ENCODE measurements at regions not wholly inside any gene's neighbourhood (a gene's known extent, or its start where the extent isn't known, plus 50 kb on each side); places are given as distances from the start of the nearest gene placed in this dataset.
A peak's percentile ranks its signal among the peaks of the same experiment; 100 is the strongest.

DNA sequence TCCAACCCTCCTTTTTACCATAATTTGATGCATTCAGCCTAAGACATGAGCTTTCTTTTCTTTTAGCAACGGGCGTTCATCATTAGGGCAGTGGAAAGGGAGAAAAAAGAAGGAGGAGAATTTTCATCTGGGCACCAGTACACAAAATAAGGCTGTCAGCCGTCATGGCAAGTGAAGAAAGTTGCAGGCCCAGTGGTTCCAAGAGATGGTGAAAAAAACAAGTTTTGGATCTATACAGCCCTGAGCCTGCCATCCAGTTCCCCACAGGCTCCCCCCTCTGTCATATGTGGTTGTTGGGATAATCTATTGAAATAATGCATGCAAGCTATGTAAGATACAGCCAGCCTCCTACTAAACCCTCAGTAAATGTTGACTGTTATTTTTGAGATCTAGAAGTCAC, 500.6 kb upstream of the PROK2 start:
- no peak overlapping the region for H2AK5ac ChIP-seq (ENCODE audit: low read length)
- H3K56ac ChIP-seq (ENCODE audit: low read length): no peak overlapping the region
- no peaks in the 10 kb centered on the region for H3K4me1 ChIP-seq (ENCODE audit: control insufficient read depth, low read depth, low read length)
- no peak overlapping the region for H2BK5ac ChIP-seq (ENCODE audit: low read length)
- no peak overlapping the region for H2BK120ac ChIP-seq (ENCODE audit: low read depth, low read length)
- no peak overlapping the region for H3K4me2 ChIP-seq (ENCODE audit: low read length)
- no peak overlapping the region for H4K5ac ChIP-seq (ENCODE audit: low read length)
- H3K36me3 ChIP-seq (ENCODE audit: control insufficient read depth, insufficient read depth, low read length): no peaks in the 10 kb centered on the region
- no peak overlapping the region for H3K27ac ChIP-seq (ENCODE audit: low read depth, low read length)
- DNase-seq: no peak
- no peak overlapping the region for H3K9ac ChIP-seq (ENCODE audit: low read length)
- H2BK15ac ChIP-seq (replicated peaks; ENCODE audit: low read depth): no peak overlapping the region
- H3K27me3 ChIP-seq (ENCODE audit: insufficient read depth, low read length, poor library complexity): no peaks in the 10 kb centered on the region
- H3K4me3 ChIP-seq (ENCODE audit: low read length): no peak overlapping the region
- H3K79me1 ChIP-seq (ENCODE audit: low read length): no peaks in the 10 kb centered on the region
- no peaks in the 10 kb centered on the region for H3K79me2 ChIP-seq (ENCODE audit: control insufficient read depth, insufficient read depth, low read length)
- no peak overlapping the region for H3K4ac ChIP-seq (ENCODE audit: low read depth, low read length)
- no peak overlapping the region for H3K23ac ChIP-seq (ENCODE audit: low read length)
- H4K8ac ChIP-seq (ENCODE audit: low read depth, low read length): no peak overlapping the region
- H3K18ac ChIP-seq (ENCODE audit: low read length): no peak overlapping the region
- WGBS (ENCODE audit: extremely low coverage, insufficient coverage, low lambda C conversion rate): no CpG with 5 or more reads among the region's 3 CpGs

DNA sequence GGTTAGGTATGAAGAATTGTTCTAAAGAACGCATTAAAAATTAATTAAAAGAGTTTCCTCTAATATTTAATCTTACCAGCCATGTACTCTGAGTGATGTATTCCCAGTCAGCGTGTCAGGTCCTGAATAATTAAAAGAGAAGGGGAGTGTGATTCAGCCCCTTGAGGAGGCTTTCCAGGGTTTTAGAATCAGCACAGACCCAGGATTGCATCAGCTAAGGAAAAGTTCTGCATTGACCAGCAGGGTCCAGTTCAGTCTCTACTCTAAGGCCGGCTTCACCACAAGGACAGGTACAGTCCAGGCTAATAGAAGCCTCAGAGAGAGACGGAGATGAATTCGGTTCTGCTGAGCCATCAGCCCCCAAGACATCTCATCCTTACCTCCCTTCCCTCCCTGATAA, 499.5 kb upstream of the PROK2 start:
- H2AK5ac ChIP-seq (ENCODE audit: low read length): no peak overlapping the region
- H3K4ac ChIP-seq (ENCODE audit: low read depth, low read length): no peak overlapping the region
- no peak overlapping the region for H3K9ac ChIP-seq (ENCODE audit: low read length)
- no peaks in the 10 kb centered on the region for H3K27me3 ChIP-seq (ENCODE audit: insufficient read depth, low read length, poor library complexity)
- H3K23ac ChIP-seq (ENCODE audit: low read length): no peak overlapping the region
- no peak overlapping the region for H3K56ac ChIP-seq (ENCODE audit: low read length)
- H3K18ac ChIP-seq (ENCODE audit: low read length): no peak overlapping the region
- WGBS (ENCODE audit: extremely low coverage, insufficient coverage, low lambda C conversion rate): no CpG with 5 or more reads among the region's 5 CpGs
- no peak overlapping the region for H3K27ac ChIP-seq (ENCODE audit: low read depth, low read length)
- no peaks in the 10 kb centered on the region for H3K79me2 ChIP-seq (ENCODE audit: control insufficient read depth, insufficient read depth, low read length)
- no peaks in the 10 kb centered on the region for H3K4me1 ChIP-seq (ENCODE audit: control insufficient read depth, low read depth, low read length)
- no peak overlapping the region for H2BK5ac ChIP-seq (ENCODE audit: low read length)
- no peaks in the 10 kb centered on the region for H3K79me1 ChIP-seq (ENCODE audit: low read length)
- no peak for DNase-seq
- no peak overlapping the region for H2BK15ac ChIP-seq (replicated peaks; ENCODE audit: low read depth)
- no peak overlapping the region for H4K5ac ChIP-seq (ENCODE audit: low read length)
- H2BK120ac ChIP-seq (ENCODE audit: low read depth, low read length): no peak overlapping the region
- no peaks in the 10 kb centered on the region for H3K36me3 ChIP-seq (ENCODE audit: control insufficient read depth, insufficient read depth, low read length)
- no peak overlapping the region for H3K4me3 ChIP-seq (ENCODE audit: low read length)
- H4K8ac ChIP-seq (ENCODE audit: low read depth, low read length): no peak overlapping the region
- H3K4me2 ChIP-seq (ENCODE audit: low read length): no peak overlapping the region

DNA sequence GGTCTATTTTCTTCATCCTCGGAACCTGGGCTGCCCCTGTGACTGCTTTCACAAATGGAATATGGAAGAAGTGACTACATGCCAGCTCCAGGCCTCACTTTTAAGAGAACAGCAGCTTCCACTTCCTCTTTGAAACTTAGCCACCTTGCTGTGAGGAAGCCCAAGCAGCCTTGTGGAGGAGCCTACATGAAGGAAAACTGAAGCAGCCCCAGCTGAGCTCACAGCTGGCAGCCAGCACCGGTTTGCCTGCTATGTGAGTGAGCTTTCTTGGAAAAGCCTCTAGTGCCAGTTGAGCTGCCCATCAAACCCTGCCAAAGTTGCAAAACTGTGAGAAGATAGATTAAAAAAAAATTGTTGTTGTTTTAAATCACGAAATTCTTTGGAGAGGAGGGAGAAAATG, 498.0 kb upstream of the PROK2 start:
- H2BK5ac ChIP-seq (ENCODE audit: low read length): no peak overlapping the region
- no peak overlapping the region for H3K56ac ChIP-seq (ENCODE audit: low read length)
- no peak overlapping the region for H2BK120ac ChIP-seq (ENCODE audit: low read depth, low read length)
- H3K23ac ChIP-seq (ENCODE audit: low read length): no peak overlapping the region
- no peak overlapping the region for H4K5ac ChIP-seq (ENCODE audit: low read length)
- H3K4me3 ChIP-seq (ENCODE audit: low read length): no peak overlapping the region
- no peaks in the 10 kb centered on the region for H3K4me1 ChIP-seq (ENCODE audit: control insufficient read depth, low read depth, low read length)
- no peak overlapping the region for H2BK15ac ChIP-seq (replicated peaks; ENCODE audit: low read depth)
- H3K79me2 ChIP-seq (ENCODE audit: control insufficient read depth, insufficient read depth, low read length): no peaks in the 10 kb centered on the region
- H2AK5ac ChIP-seq (ENCODE audit: low read length): no peak overlapping the region
- H3K79me1 ChIP-seq (ENCODE audit: low read length): no peaks in the 10 kb centered on the region
- H3K27ac ChIP-seq (ENCODE audit: low read depth, low read length): no peak overlapping the region
- H3K4ac ChIP-seq (ENCODE audit: low read depth, low read length): no peak overlapping the region
- H3K36me3 ChIP-seq (ENCODE audit: control insufficient read depth, insufficient read depth, low read length): no peaks in the 10 kb centered on the region
- WGBS (ENCODE audit: extremely low coverage, insufficient coverage, low lambda C conversion rate): no CpG with 5 or more reads among the region's 3 CpGs
- no peak overlapping the region for H4K8ac ChIP-seq (ENCODE audit: low read depth, low read length)
- no peak for DNase-seq
- no peaks in the 10 kb centered on the region for H3K27me3 ChIP-seq (ENCODE audit: insufficient read depth, low read length, poor library complexity)
- H3K4me2 ChIP-seq (ENCODE audit: low read length): no peak overlapping the region
- no peak overlapping the region for H3K18ac ChIP-seq (ENCODE audit: low read length)
- H3K9ac ChIP-seq (ENCODE audit: low read length): no peak overlapping the region

DNA sequence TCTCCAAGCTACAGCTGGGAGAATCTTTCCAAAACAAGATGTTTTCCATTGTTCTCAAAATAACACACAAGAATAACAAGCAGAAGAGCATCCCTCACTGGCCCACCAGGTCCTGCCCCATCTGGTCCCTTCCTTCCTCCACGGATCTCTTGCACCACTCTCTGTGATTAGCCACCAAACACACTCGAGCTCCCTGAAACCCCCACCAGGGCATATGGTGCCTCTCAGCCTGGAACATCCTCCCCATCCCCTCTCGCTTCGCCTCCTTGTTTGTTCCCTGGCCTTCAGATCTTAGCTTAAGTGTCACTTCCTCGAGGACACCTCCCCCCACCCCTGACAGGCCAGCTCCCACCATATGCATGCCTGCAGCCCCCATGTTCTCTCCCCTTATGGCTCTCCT, 496.6 kb upstream of the PROK2 start:
- no peak overlapping the region for H4K8ac ChIP-seq (ENCODE audit: low read depth, low read length)
- no peaks in the 10 kb centered on the region for H3K79me2 ChIP-seq (ENCODE audit: control insufficient read depth, insufficient read depth, low read length)
- no peak overlapping the region for H3K18ac ChIP-seq (ENCODE audit: low read length)
- H2AK5ac ChIP-seq (ENCODE audit: low read length): no peak overlapping the region
- H4K5ac ChIP-seq (ENCODE audit: low read length): no peak overlapping the region
- no peak overlapping the region for H3K27ac ChIP-seq (ENCODE audit: low read depth, low read length)
- H3K9ac ChIP-seq (ENCODE audit: low read length): no peak overlapping the region
- no peak overlapping the region for H2BK15ac ChIP-seq (replicated peaks; ENCODE audit: low read depth)
- no peaks in the 10 kb centered on the region for H3K36me3 ChIP-seq (ENCODE audit: control insufficient read depth, insufficient read depth, low read length)
- H2BK120ac ChIP-seq (ENCODE audit: low read depth, low read length): no peak overlapping the region
- no peak overlapping the region for H3K4ac ChIP-seq (ENCODE audit: low read depth, low read length)
- H3K4me1 ChIP-seq (ENCODE audit: control insufficient read depth, low read depth, low read length): no peaks in the 10 kb centered on the region
- DNase-seq: no peak
- H3K23ac ChIP-seq (ENCODE audit: low read length): no peak overlapping the region
- H3K27me3 ChIP-seq (ENCODE audit: insufficient read depth, low read length, poor library complexity): no peaks in the 10 kb centered on the region
- H2BK5ac ChIP-seq (ENCODE audit: low read length): no peak overlapping the region
- H3K4me2 ChIP-seq (ENCODE audit: low read length): no peak overlapping the region
- no peaks in the 10 kb centered on the region for H3K79me1 ChIP-seq (ENCODE audit: low read length)
- no peak overlapping the region for H3K56ac ChIP-seq (ENCODE audit: low read length)
- no CpG with 5 or more reads among the region's 5 CpGs for WGBS (ENCODE audit: extremely low coverage, insufficient coverage, low lambda C conversion rate)
- H3K4me3 ChIP-seq (ENCODE audit: low read length): no peak overlapping the region

DNA sequence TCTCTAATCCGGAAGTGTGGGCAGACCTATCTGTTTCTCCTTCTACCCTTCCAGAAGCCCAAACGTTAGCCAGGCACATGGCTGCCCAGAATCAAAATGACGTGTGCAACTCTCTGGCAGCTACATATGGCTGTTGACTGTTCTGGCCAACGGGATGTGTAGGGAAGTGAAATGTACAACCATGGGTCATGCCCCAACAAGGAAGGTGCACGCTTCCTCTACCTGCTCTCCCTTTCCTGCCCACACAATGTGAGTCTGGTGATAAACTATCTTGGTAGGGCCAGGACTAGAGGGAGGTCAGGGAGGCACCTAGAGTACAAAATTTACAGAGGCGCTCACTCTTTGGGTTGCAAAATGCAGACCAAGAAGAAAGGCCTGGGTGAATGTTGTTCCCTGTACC, 495.9 kb upstream of the PROK2 start:
- no peaks in the 10 kb centered on the region for H3K79me1 ChIP-seq (ENCODE audit: low read length)
- no peak overlapping the region for H3K18ac ChIP-seq (ENCODE audit: low read length)
- no peaks in the 10 kb centered on the region for H3K4me1 ChIP-seq (ENCODE audit: control insufficient read depth, low read depth, low read length)
- no peak overlapping the region for H3K4me3 ChIP-seq (ENCODE audit: low read length)
- no peak overlapping the region for H3K4me2 ChIP-seq (ENCODE audit: low read length)
- H2BK15ac ChIP-seq (replicated peaks; ENCODE audit: low read depth): no peak overlapping the region
- no peaks in the 10 kb centered on the region for H3K27me3 ChIP-seq (ENCODE audit: insufficient read depth, low read length, poor library complexity)
- H2AK5ac ChIP-seq (ENCODE audit: low read length): no peak overlapping the region
- H3K4ac ChIP-seq (ENCODE audit: low read depth, low read length): no peak overlapping the region
- no peak overlapping the region for H3K27ac ChIP-seq (ENCODE audit: low read depth, low read length)
- H2BK5ac ChIP-seq (ENCODE audit: low read length): no peak overlapping the region
- H3K56ac ChIP-seq (ENCODE audit: low read length): no peak overlapping the region
- H4K8ac ChIP-seq (ENCODE audit: low read depth, low read length): no peak overlapping the region
- no CpG with 5 or more reads among the region's 6 CpGs for WGBS (ENCODE audit: extremely low coverage, insufficient coverage, low lambda C conversion rate)
- H3K36me3 ChIP-seq (ENCODE audit: control insufficient read depth, insufficient read depth, low read length): no peaks in the 10 kb centered on the region
- H3K9ac ChIP-seq (ENCODE audit: low read length): no peak overlapping the region
- no peaks in the 10 kb centered on the region for H3K79me2 ChIP-seq (ENCODE audit: control insufficient read depth, insufficient read depth, low read length)
- H3K23ac ChIP-seq (ENCODE audit: low read length): no peak overlapping the region
- no peak overlapping the region for H4K5ac ChIP-seq (ENCODE audit: low read length)
- no peak overlapping the region for H2BK120ac ChIP-seq (ENCODE audit: low read depth, low read length)
- no peak for DNase-seq

DNA sequence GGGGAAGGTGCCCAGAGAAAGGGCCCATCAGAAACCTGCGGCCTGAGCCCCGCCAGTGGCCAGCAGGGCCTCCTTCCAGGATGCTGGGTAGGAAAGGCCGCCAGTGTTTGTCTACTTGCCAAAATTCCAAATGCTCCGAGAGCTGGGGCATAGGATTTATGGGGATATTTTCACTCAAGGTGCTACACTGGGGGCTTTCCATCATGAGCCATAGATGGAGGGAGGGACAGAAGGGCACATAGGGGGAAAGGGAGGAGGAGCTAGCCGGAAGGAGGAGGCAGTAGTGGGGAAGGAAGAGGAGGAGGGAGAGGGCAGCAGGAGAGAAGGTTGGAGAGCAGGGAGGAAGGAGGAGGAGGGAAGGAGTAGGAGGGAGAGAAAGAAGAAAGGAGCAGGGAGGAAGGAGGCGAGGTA, 494.7 kb upstream of the PROK2 start:
- H3K4me3 ChIP-seq (ENCODE audit: low read length): no peak overlapping the region
- no peaks in the 10 kb centered on the region for H3K27me3 ChIP-seq (ENCODE audit: insufficient read depth, low read length, poor library complexity)
- no peaks in the 10 kb centered on the region for H3K79me2 ChIP-seq (ENCODE audit: control insufficient read depth, insufficient read depth, low read length)
- no peak overlapping the region for H4K5ac ChIP-seq (ENCODE audit: low read length)
- H2BK15ac ChIP-seq (replicated peaks; ENCODE audit: low read depth): no peak overlapping the region
- no peak overlapping the region for H3K4me2 ChIP-seq (ENCODE audit: low read length)
- no CpG with 5 or more reads among the region's 6 CpGs for WGBS (ENCODE audit: extremely low coverage, insufficient coverage, low lambda C conversion rate)
- H2BK120ac ChIP-seq (ENCODE audit: low read depth, low read length): no peak overlapping the region
- no peak overlapping the region for H2BK5ac ChIP-seq (ENCODE audit: low read length)
- peak overlapping the region; percentile 29 for H3K56ac ChIP-seq (ENCODE audit: low read length)
- H3K9ac ChIP-seq (ENCODE audit: low read length): no peak overlapping the region
- no peak overlapping the region for H2AK5ac ChIP-seq (ENCODE audit: low read length)
- DNase-seq: no peak
- H3K23ac ChIP-seq (ENCODE audit: low read length): no peak overlapping the region
- no peaks in the 10 kb centered on the region for H3K36me3 ChIP-seq (ENCODE audit: control insufficient read depth, insufficient read depth, low read length)
- no peaks in the 10 kb centered on the region for H3K4me1 ChIP-seq (ENCODE audit: control insufficient read depth, low read depth, low read length)
- H3K4ac ChIP-seq (ENCODE audit: low read depth, low read length): no peak overlapping the region
- no peak overlapping the region for H3K27ac ChIP-seq (ENCODE audit: low read depth, low read length)
- no peak overlapping the region for H4K8ac ChIP-seq (ENCODE audit: low read depth, low read length)
- H3K79me1 ChIP-seq (ENCODE audit: low read length): no peaks in the 10 kb centered on the region
- no peak overlapping the region for H3K18ac ChIP-seq (ENCODE audit: low read length)

Data from mesendoderm (in vitro differentiated cells).